Brain microvascular endothelial cell (primary cell): ENCODE measurements at regions not wholly inside any gene's neighbourhood (a gene's known extent, or its start where the extent isn't known, plus 50 kb on each side); places are given as distances from the start of the nearest gene placed in this dataset.

Source experiments
- DNase-seq: peaks from one replicate; pipeline ENCODE4 v3.0.0-alpha.2; 2020
- H3K27ac ChIP-seq: fragments of 250-450 bp; sonication (Bioruptor Pico); 2 replicates; pipeline ENCODE4 v1.5.1; 2020; ENCODE audit warnings: mild to moderate bottlenecking, moderate library complexity
- H3K27me3 ChIP-seq: fragments of 250-450 bp; sonication (Bioruptor Pico); replicated peaks from 2 replicates; pipeline ENCODE4 v1.5.1; 2020; ENCODE audit warnings: mild to moderate bottlenecking
- H3K36me3 ChIP-seq: fragments of 250-450 bp; sonication (Bioruptor Pico); replicated peaks from 2 replicates; pipeline ENCODE4 v1.5.1; 2020; ENCODE audit warnings: mild to moderate bottlenecking
- H3K4me3 ChIP-seq: 2 replicates; pipeline ENCODE4 v1.5.1; 2011; ENCODE audit warnings: low read depth, mild to moderate bottlenecking, control low read depth, low read length, moderate library complexity
- in situ Hi-C: cut with HindIII; loops from 2 replicates; pipeline ENCODE4 v1.10.0; 2017; ENCODE audit warnings: low sequenced_read_pairs, low pct_ligation_motif_present
- TF ChIP-seq, protein P1 (sequence below): IDR thresholded peaks from 2 replicates; pipeline ENCODE4 v1.5.1; 2011; ENCODE audit warnings: low read depth, mild to moderate bottlenecking, moderate library complexity, low read length, control low read depth, inconsistent platforms; ENCODE audit errors: missing control alignments

DNA sequence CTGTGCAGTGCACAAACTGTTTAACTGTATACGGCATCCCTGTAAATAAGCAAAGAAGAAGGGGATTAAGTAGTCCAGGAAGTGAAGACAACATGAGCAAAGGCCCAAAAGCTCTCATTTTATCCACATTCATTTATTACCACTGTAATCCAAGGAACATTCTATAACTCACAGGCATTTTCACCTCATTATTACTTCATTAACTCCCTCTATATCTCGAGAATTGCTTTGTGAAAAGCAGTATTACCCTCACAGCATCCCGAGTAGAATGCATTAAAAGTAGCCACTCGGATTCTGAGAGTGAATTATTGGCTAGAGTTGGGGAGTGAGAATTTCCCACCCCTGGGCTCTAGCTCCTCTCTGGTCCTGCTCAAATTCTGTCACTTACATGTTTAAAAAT, 51.0 kb upstream of the CHCHD3 start:
- TF ChIP-seq, protein P1, sequence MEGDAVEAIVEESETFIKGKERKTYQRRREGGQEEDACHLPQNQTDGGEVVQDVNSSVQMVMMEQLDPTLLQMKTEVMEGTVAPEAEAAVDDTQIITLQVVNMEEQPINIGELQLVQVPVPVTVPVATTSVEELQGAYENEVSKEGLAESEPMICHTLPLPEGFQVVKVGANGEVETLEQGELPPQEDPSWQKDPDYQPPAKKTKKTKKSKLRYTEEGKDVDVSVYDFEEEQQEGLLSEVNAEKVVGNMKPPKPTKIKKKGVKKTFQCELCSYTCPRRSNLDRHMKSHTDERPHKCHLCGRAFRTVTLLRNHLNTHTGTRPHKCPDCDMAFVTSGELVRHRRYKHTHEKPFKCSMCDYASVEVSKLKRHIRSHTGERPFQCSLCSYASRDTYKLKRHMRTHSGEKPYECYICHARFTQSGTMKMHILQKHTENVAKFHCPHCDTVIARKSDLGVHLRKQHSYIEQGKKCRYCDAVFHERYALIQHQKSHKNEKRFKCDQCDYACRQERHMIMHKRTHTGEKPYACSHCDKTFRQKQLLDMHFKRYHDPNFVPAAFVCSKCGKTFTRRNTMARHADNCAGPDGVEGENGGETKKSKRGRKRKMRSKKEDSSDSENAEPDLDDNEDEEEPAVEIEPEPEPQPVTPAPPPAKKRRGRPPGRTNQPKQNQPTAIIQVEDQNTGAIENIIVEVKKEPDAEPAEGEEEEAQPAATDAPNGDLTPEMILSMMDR, result no peak
- no peak overlapping the region for H3K27ac ChIP-seq
- H3K36me3 ChIP-seq, result no peaks in the 10 kb centered on the region
- no peak overlapping the region for H3K4me3 ChIP-seq
- in situ Hi-C loops, result no loop called here
- no peaks in the 10 kb centered on the region for H3K27me3 ChIP-seq
- DNase-seq, result no peak

DNA sequence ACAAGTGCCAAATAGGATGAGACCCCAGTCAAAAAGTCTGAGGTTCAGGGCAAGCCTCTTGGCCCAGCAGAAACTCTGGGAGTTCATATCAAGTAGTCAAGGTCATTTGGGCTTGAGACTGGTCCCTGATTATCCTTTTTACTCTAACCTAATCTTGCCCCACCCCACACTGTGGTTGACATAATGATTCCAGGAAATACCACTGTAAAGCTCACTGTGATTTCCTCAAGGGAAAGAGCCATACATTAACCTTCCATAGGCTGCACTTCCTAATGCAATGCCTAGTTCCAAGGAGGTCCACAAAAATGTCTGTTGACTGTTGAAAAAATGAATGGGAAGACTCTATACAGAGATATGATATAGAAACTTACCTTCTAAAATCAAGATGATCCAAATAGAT, 52.9 kb upstream of the CHCHD3 start:
- TF ChIP-seq, protein P1, result no peak
- in situ Hi-C loops, result no loop called here
- H3K27ac ChIP-seq, result no peak overlapping the region

DNA sequence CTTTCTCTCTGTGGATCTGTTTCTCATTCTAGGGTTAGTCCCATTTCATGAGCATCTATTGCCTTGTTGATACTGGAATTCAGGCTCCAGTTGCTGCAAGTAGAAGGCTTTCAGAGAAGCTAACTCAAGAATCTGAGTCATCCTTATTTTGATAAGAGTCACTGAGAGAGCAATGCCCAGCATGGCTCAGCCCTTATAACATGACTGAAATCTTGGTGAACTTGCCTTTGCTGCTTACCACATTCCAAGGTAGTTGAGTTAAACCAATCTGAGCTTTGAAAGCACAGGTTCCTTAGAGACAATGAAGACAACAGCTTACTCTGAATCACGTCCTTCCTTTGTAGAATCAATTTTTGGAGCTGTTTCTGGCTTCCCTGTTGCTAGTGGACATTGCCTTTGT, 53.6 kb upstream of the CHCHD3 start:
- Histone ChIP-seq H3K36me3 (no peaks in the 10 kb centered on the region), H3K4me3 (no peak overlapping the region), H3K27ac (no peak overlapping the region), H3K27me3 (no peaks in the 10 kb centered on the region)
- in situ Hi-C loops, result no loop called here
- peak; percentile 15 for DNase-seq
- TF ChIP-seq, protein P1, result no peak

More for the DNA sequence above, 52.9 kb upstream of the CHCHD3 start:
- Histone ChIP-seq H3K4me3 (no peak overlapping the region), H3K36me3 (no peaks in the 10 kb centered on the region), H3K27me3 (no peaks in the 10 kb centered on the region)
- no peak for DNase-seq

DNA sequence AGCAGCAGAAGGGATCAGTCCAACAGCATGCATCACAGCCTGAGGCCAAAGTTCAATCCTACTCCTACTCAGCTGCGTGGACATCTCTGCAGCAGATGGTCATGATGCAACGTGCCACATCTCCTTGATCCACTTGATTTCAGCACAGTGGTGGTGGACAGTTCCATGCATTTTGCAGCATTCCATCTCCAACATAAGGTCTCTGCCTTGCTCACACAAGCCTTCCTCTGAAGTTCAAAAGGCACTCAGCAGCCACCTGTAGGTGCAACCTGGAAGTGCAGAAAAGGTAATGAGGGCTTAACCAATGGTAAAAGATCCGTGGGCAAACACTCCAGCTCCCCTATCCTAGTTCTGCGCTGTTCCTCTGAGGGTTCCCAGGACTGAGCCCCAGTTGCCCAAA, 57.5 kb upstream of the CHCHD3 start:
- Histone ChIP-seq H3K4me3 (no peak overlapping the region), H3K36me3 (no peaks in the 10 kb centered on the region), H3K27ac (no peak overlapping the region), H3K27me3 (no peaks in the 10 kb centered on the region)
- in situ Hi-C loops, result no loop called here
- TF ChIP-seq, protein P1, result peak; percentile 68
- DNase-seq, result peak; percentile 52

DNA sequence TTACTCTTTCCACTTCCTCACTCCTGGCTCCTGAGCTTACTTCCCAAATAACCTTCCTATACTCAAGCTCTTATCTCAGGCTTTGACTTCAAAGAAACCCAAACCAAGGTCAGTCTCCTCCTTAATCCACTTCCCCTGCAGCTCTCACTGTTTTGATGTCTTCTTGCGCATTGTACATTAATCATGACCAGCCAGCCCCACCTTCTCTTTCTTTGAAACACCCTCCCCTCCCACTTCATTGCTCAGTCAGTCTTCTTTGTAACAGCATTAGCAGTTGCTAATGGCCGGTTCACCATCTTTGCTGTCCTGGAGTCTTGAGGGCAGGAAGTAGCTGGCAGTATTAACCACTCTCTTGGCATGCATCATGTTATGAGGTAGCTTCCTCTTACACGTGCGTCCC, 57.9 kb upstream of the CHCHD3 start:
- H3K4me3 ChIP-seq, result no peak overlapping the region
- H3K27ac ChIP-seq, result no peak overlapping the region
- no peaks in the 10 kb centered on the region for H3K36me3 ChIP-seq
- DNase-seq, result no peak
- TF ChIP-seq, protein P1, result no peak
- H3K27me3 ChIP-seq, result no peaks in the 10 kb centered on the region
- in situ Hi-C loops, result no loop called here

DNA sequence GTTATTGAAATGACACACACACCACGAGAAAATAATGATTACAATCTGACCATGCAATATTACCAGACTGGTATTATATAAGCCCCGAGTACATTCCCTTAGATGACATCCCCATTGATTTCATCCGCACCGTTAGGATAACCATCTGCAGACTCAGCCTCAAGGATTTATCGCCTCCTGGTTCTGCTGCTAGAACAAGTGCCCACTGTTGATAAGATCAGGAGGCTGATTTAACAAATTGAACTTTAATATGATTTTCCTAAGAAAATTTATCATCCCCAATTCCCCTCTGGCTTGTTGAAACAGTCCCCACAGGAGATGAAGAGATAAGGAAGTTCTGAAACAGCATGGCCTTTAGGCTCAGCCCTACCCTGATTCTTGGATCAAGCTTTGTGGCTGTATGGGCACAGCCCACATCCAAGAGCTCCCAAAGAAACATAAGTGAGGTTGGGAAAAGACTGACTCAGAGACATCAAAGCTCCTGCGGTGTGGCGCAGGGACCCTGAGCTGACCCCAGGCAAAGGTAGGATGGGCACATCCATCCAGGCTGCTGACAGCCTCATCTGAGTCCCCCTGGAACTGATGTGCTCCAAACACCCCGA, 59.2 kb upstream of the CHCHD3 start:
- Histone ChIP-seq H3K36me3 (no peaks in the 10 kb centered on the region), H3K27ac (no peak overlapping the region), H3K27me3 (no peaks in the 10 kb centered on the region), H3K4me3 (no peak overlapping the region)
- in situ Hi-C loops, result no loop called here
- TF ChIP-seq, protein P1, result no peak
- DNase-seq, result no peak
